GM04504 (cell line): ENCODE measurements at regions not wholly inside any gene's neighbourhood (a gene's known extent, or its start where the extent isn't known, plus 50 kb on each side); places are given as distances from the start of the nearest gene placed in this dataset.
"Not testable (repeated sequence)": the region's sequence is repeated elsewhere in the genome, so short reads cannot be mapped to it uniquely, and the experiment has no call there.

ENCODE experiments used
- DNase-seq: peaks from one replicate; pipeline ENCODE4 v3.0.0-alpha.2; 2012; ENCODE audit warnings: low read depth

- DNase-seq: no peak
Observed at GRCh38 chrX:101823236-101823635, 108.6 kb downstream of the ZMAT1 start.

GRCh38 chrX:101817739-101818138, 114.1 kb downstream of the ZMAT1 start:
- not testable (repeated sequence) for DNase-seq

- DNase-seq: no peak
Observed at GRCh38 chrX:101813200-101813599, 118.6 kb downstream of the ZMAT1 start.

- DNase-seq: peak; percentile 3
Observed at GRCh38 chrX:101803451-101803850, 128.4 kb downstream of the ZMAT1 start.

- peak; percentile 69 for DNase-seq
Observed at GRCh38 chrX:101799387-101799786, 132.4 kb downstream of the ZMAT1 start.

- no peak for DNase-seq
Observed at GRCh38 chrX:101787934-101788333, 128.3 kb upstream of the ARMCX2 start.

GRCh38 chrX:101785142-101785541, 125.5 kb upstream of the ARMCX2 start:
- no peak for DNase-seq

- not testable (repeated sequence) for DNase-seq
Observed at GRCh38 chrX:101780421-101780820, 120.8 kb upstream of the ARMCX2 start.

GRCh38 chrX:101774340-101774739, 114.7 kb upstream of the ARMCX2 start:
- DNase-seq: no peak

GRCh38 chrX:101764538-101764937, 104.9 kb upstream of the ARMCX2 start:
- DNase-seq: no peak

GRCh38 chrX:101759000-101759399, 99.3 kb upstream of the ARMCX2 start:
- DNase-seq: peak; percentile 6

GRCh38 chrX:101750744-101751143, 91.1 kb upstream of the ARMCX2 start:
- DNase-seq: no peak

- no peak for DNase-seq
Observed at GRCh38 chrX:101749436-101749835, 89.8 kb upstream of the ARMCX2 start.

- DNase-seq: no peak
Observed at GRCh38 chrX:101745046-101745445, 85.4 kb upstream of the ARMCX2 start.

- no peak for DNase-seq
Observed at GRCh38 chrX:101744085-101744484, 84.4 kb upstream of the ARMCX2 start.

GRCh38 chrX:101740642-101741041, 81.0 kb upstream of the ARMCX2 start:
- no peak for DNase-seq

- DNase-seq: not testable (repeated sequence)
Observed at GRCh38 chrX:101738867-101739266, 79.2 kb upstream of the ARMCX2 start.

GRCh38 chrX:101738411-101738810, 78.8 kb upstream of the ARMCX2 start:
- DNase-seq: not testable (repeated sequence)

GRCh38 chrX:101736651-101737050, 77.0 kb upstream of the ARMCX2 start:
- no peak for DNase-seq

GRCh38 chrX:101732870-101733269, 73.2 kb upstream of the ARMCX2 start:
- no peak for DNase-seq

- no peak for DNase-seq
Observed at GRCh38 chrX:101729986-101730385, 70.3 kb upstream of the ARMCX2 start.
